ENCODE measurements at regions not wholly inside any gene's neighbourhood (a gene's known extent, or its start where the extent isn't known, plus 50 kb on each side); places are given as distances from the start of the nearest gene placed in this dataset.

- peaks cover 0 to 8% of the 10 kb centered on the region in 2 experiments for H3K9me3 ChIP-seq (ENCODE audit: control insufficient read depth in 1 of 2, insufficient read depth in 1 of 2, low read length in 2 of 2)
- no peak overlapping the region for H3K27ac ChIP-seq (ENCODE audit: low read depth in 1 of 2, low read length in 2 of 2)
- no peak overlapping the region for H3K4me3 ChIP-seq (ENCODE audit: low read length)
- no peaks in the 10 kb centered on the region for H3K27me3 ChIP-seq (ENCODE audit: control insufficient read depth in 1 of 2, insufficient read depth in 2 of 2, low read length in 2 of 2)
- Mint-ChIP-seq H3K36me3 (ENCODE audit: low read depth) (no peaks in the 10 kb centered on the region), H3K4me1 (ENCODE audit: low read depth) (no peaks in the 10 kb centered on the region), H3K9me3 (peaks cover 7% of the 10 kb centered on the region), H3K27me3 (no peaks in the 10 kb centered on the region), H3K4me3 (no peak overlapping the region), H3K27ac (no peak overlapping the region)
- DNase-seq = no peak
- no peaks in the 10 kb centered on the region for H3K4me1 ChIP-seq (ENCODE audit: insufficient read depth, low read length)
- no peak for ATAC-seq (ENCODE audit: poor library complexity)
- TF ChIP-seq, protein P1, sequence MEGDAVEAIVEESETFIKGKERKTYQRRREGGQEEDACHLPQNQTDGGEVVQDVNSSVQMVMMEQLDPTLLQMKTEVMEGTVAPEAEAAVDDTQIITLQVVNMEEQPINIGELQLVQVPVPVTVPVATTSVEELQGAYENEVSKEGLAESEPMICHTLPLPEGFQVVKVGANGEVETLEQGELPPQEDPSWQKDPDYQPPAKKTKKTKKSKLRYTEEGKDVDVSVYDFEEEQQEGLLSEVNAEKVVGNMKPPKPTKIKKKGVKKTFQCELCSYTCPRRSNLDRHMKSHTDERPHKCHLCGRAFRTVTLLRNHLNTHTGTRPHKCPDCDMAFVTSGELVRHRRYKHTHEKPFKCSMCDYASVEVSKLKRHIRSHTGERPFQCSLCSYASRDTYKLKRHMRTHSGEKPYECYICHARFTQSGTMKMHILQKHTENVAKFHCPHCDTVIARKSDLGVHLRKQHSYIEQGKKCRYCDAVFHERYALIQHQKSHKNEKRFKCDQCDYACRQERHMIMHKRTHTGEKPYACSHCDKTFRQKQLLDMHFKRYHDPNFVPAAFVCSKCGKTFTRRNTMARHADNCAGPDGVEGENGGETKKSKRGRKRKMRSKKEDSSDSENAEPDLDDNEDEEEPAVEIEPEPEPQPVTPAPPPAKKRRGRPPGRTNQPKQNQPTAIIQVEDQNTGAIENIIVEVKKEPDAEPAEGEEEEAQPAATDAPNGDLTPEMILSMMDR (IDR thresholded peaks at IDR 0.05) = no peak
- no peaks in the 10 kb centered on the region for H3K36me3 ChIP-seq (ENCODE audit: insufficient read depth, low read length)
- POLR2A ChIA-PET = no interaction called here
- CTCF ChIA-PET = no interaction called here
- intact Hi-C loops (cut with DNase I, micrococcal nuclease) = no loop called here
Observed at GRCh38 chr3:117171124-117171523, 461.5 kb downstream of the TUSC7 start.

GRCh38 chr3:117172426-117172825 is 462.8 kb downstream of the TUSC7 start:
- Histone ChIP-seq H3K9me3 (ENCODE audit: control insufficient read depth in 1 of 2, insufficient read depth in 1 of 2, low read length in 2 of 2) (peaks cover 0 to 8% of the 10 kb centered on the region in 2 experiments), H3K36me3 (ENCODE audit: insufficient read depth, low read length) (no peaks in the 10 kb centered on the region), H3K4me3 (ENCODE audit: low read length) (no peak overlapping the region), H3K27ac (ENCODE audit: low read depth in 1 of 2, low read length in 2 of 2) (no peak overlapping the region), H3K27me3 (ENCODE audit: control insufficient read depth in 1 of 2, insufficient read depth in 2 of 2, low read length in 2 of 2) (no peaks in the 10 kb centered on the region), H3K4me1 (ENCODE audit: insufficient read depth, low read length) (no peaks in the 10 kb centered on the region)
- ATAC-seq (ENCODE audit: poor library complexity) (no peak), DNase-seq (no peak)
- ChIA-PET CTCF (no interaction called here), POLR2A (no interaction called here)
- H3K36me3 Mint-ChIP-seq (ENCODE audit: low read depth) = no peaks in the 10 kb centered on the region
- no peak overlapping the region for H3K27ac Mint-ChIP-seq
- H3K9me3 Mint-ChIP-seq = no peaks in the 10 kb centered on the region
- TF ChIP-seq, protein P1 (IDR thresholded peaks at IDR 0.05) = no peak
- no peak overlapping the region for H3K4me3 Mint-ChIP-seq
- intact Hi-C loops (cut with DNase I, micrococcal nuclease) = no loop called here
- H3K4me1 Mint-ChIP-seq (ENCODE audit: low read depth) = no peaks in the 10 kb centered on the region
- no peaks in the 10 kb centered on the region for H3K27me3 Mint-ChIP-seq

DNA sequence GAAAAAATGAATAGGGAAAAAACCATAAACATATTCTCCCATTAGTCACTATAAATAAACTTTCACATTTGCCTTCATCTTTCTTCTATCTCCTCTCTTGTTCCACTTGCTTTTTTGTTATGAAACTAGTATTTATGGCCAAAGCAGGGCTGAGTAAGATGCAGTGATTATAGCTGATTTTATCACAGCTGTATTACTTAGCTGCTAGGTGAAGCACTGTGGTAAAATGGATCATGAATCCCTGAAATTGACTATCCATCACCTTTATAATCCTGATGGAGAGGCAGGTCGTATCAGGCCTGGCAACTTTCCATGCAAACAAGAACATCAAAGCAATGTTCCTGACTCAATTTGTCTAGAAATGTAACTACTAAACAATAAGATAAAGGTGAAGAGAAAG is 471.6 kb downstream of the TUSC7 start:
- Histone ChIP-seq H3K9me3 (ENCODE audit: control insufficient read depth in 1 of 2, insufficient read depth in 1 of 2, low read length in 2 of 2) (no peaks in the 10 kb centered on the region), H3K27me3 (ENCODE audit: control insufficient read depth in 1 of 2, insufficient read depth in 2 of 2, low read length in 2 of 2) (no peaks in the 10 kb centered on the region), H3K27ac (ENCODE audit: low read depth in 1 of 2, low read length in 2 of 2) (no peak overlapping the region), H3K4me3 (ENCODE audit: low read length) (no peak overlapping the region), H3K36me3 (ENCODE audit: insufficient read depth, low read length) (no peaks in the 10 kb centered on the region), H3K4me1 (ENCODE audit: insufficient read depth, low read length) (no peaks in the 10 kb centered on the region)
- POLR2A ChIA-PET = no interaction called here
- intact Hi-C loops (cut with DNase I, micrococcal nuclease) = no loop called here
- no peaks in the 10 kb centered on the region for H3K36me3 Mint-ChIP-seq (ENCODE audit: low read depth)
- TF ChIP-seq, protein P1 (IDR thresholded peaks at IDR 0.05) = no peak
- H3K9me3 Mint-ChIP-seq = peaks cover 2% of the 10 kb centered on the region
- H3K4me1 Mint-ChIP-seq (ENCODE audit: low read depth) = no peaks in the 10 kb centered on the region
- no peaks in the 10 kb centered on the region for H3K27me3 Mint-ChIP-seq
- H3K27ac Mint-ChIP-seq = no peak overlapping the region
- DNase-seq (no peak), ATAC-seq (ENCODE audit: poor library complexity) (no peak)
- CTCF ChIA-PET = no interaction called here
- H3K4me3 Mint-ChIP-seq = no peak overlapping the region

Measured in CD4-positive, alpha-beta T cell (primary cell).